ENCODE measurements at regions not wholly inside any gene's neighbourhood (a gene's known extent, or its start where the extent isn't known, plus 50 kb on each side); places are given as distances from the start of the nearest gene placed in this dataset.

DNA sequence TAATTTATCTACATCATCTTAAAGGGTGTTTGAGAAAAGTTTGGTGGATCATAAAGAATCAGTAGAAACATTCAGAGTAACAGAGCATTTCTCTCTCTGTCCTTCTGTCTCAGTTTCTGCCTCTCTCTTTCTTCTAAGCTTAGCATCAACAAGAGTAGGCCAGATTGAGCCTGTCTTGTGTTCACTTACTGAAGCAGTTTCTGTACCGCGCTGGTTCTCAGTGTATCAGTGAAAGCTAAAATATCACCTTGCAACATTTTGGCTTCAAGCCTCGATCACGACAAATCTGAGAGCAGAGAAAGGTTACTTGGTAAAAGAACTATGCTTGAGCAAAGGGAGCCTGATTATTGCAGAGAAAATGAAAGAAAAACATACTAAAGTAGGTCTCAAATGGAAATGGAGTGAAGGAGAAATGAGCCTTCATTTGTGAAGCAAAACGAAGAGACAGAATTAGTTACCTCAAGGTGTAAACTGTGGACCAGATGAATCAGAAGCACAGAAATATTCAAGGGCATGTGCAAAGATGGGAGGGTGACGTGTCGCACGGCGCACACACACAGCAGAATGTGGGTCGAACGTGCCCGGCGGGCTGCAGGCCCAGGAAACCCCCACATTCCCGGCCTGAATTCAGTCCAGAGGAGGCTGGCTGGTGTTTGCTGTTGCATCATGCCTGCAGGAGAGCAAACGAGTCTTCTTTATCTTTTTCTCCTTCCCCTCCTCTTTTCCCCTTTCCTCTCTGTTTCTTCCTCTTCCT, 509.3 kb downstream of the QKI start:
- TF ChIP-seq CTCF (IDR thresholded peaks at IDR 0.05; ENCODE audit: poor library complexity), result no peak
- TF ChIP-seq EZH2phosphoT487 (IDR thresholded peaks at IDR 0.05; ENCODE audit: low read depth, severe bottlenecking, unreplicated experiment), result no peak
- TF ChIP-seq EZH2 (IDR thresholded peaks at IDR 0.05; ENCODE audit: borderline replicate concordance), result no peak
- H3K27me3 ChIP-seq, result no peaks in the 10 kb centered on the region

GRCh38 chr6:163922562-163922961, 508.0 kb downstream of the QKI start:
- 92% methylated on average over 4 of the region's 4 CpGs for WGBS (ENCODE audit: low lambda C conversion rate, missing lambda C conversion rate)
- Histone ChIP-seq H3K27ac (no peak overlapping the region), H3K27me3 (no peaks in the 10 kb centered on the region), H3K4me3 (no peak overlapping the region), H3K4me2 (no peak overlapping the region), H3K9me3 (ENCODE audit: low read depth) (no peaks in the 10 kb centered on the region), H3K9me2 (replicated peaks; ENCODE audit: insufficient read depth) (no peaks in the 10 kb centered on the region), H3K36me3 (replicated peaks; ENCODE audit: insufficient read depth, low read depth) (no peaks in the 10 kb centered on the region), H2AFZ (no peak overlapping the region), H3K4me1 (ENCODE audit: insufficient read depth) (no peaks in the 10 kb centered on the region), H3K79me2 (no peaks in the 10 kb centered on the region), H4K20me1 (ENCODE audit: insufficient read depth, poor library complexity, severe bottlenecking) (no peaks in the 10 kb centered on the region)
- no peak for DNase-seq (ENCODE audit: low spot score)
- TF ChIP-seq EZH2phosphoT487 (IDR thresholded peaks at IDR 0.05; ENCODE audit: low read depth, severe bottlenecking, unreplicated experiment) (no peak), EZH2 (IDR thresholded peaks at IDR 0.05; ENCODE audit: borderline replicate concordance) (no peak), CTCF (IDR thresholded peaks at IDR 0.05; ENCODE audit: poor library complexity) (no peak)

More for the DNA sequence above, 509.3 kb downstream of the QKI start:
- H3K4me2 ChIP-seq, result no peak overlapping the region
- no peaks in the 10 kb centered on the region for H3K9me3 ChIP-seq (ENCODE audit: low read depth)
- DNase-seq (ENCODE audit: low spot score), result no peak
- H4K20me1 ChIP-seq (ENCODE audit: insufficient read depth, poor library complexity, severe bottlenecking), result no peaks in the 10 kb centered on the region
- no peaks in the 10 kb centered on the region for H3K4me1 ChIP-seq (ENCODE audit: insufficient read depth)
- WGBS (ENCODE audit: low lambda C conversion rate, missing lambda C conversion rate), result 89% methylated on average over 15 of the region's 15 CpGs
- H3K79me2 ChIP-seq, result no peaks in the 10 kb centered on the region
- H3K27ac ChIP-seq, result no peak overlapping the region
- H3K4me3 ChIP-seq, result no peak overlapping the region
- no peak overlapping the region for H2AFZ ChIP-seq
- H3K9me2 ChIP-seq (replicated peaks; ENCODE audit: insufficient read depth), result no peaks in the 10 kb centered on the region
- no peaks in the 10 kb centered on the region for H3K36me3 ChIP-seq (replicated peaks; ENCODE audit: insufficient read depth, low read depth)

DNA sequence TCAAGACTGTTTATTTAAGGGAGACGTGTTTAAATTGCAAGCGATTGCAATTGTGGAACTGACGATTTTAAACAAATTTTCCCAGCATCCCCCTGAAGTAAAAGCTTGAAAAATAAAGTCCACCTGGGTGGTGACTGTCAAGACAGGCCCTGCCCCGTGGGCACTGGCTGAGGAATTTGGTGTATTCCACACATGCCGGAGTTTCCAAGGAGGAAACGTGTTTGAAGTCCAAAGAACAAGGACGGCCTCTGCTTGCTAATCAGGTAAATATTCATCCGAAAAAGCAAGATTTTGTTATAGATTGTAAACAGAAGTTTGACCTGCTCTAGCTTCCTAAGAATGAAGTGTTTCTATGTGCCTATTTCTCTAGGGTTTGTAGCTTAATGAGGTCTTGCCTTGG, 505.1 kb downstream of the QKI start:
- WGBS (ENCODE audit: low lambda C conversion rate, missing lambda C conversion rate), result 51% methylated on average over 8 of the region's 8 CpGs
- Histone ChIP-seq H3K4me1 (ENCODE audit: insufficient read depth) (no peaks in the 10 kb centered on the region), H2AFZ (no peak overlapping the region), H4K20me1 (ENCODE audit: insufficient read depth, poor library complexity, severe bottlenecking) (no peaks in the 10 kb centered on the region), H3K4me2 (no peak overlapping the region), H3K9me3 (ENCODE audit: low read depth) (no peaks in the 10 kb centered on the region), H3K79me2 (no peaks in the 10 kb centered on the region), H3K9me2 (replicated peaks; ENCODE audit: insufficient read depth) (no peaks in the 10 kb centered on the region), H3K27me3 (no peaks in the 10 kb centered on the region), H3K27ac (no peak overlapping the region), H3K4me3 (no peak overlapping the region), H3K36me3 (replicated peaks; ENCODE audit: insufficient read depth, low read depth) (no peaks in the 10 kb centered on the region)
- no peak for DNase-seq (ENCODE audit: low spot score)
- TF ChIP-seq EZH2phosphoT487 (IDR thresholded peaks at IDR 0.05; ENCODE audit: low read depth, severe bottlenecking, unreplicated experiment), result no peak
- no peak for TF ChIP-seq CTCF (IDR thresholded peaks at IDR 0.05; ENCODE audit: poor library complexity)
- TF ChIP-seq EZH2 (IDR thresholded peaks at IDR 0.05; ENCODE audit: borderline replicate concordance), result no peak
